OCI-M1 (cell line): ENCODE measurements at regions not wholly inside any gene's neighbourhood (a gene's known extent, or its start where the extent isn't known, plus 50 kb on each side); places are given as distances from the start of the nearest gene placed in this dataset.
A peak's percentile ranks its signal among the peaks of the same experiment; 100 is the strongest.

Experiments
- DNase-seq: peaks from one replicate; lab custom pipeline; 2025; lab: John Stamatoyannopoulos, UW

- DNase-seq = no peak
Measured at GRCh38 chr6:144834426-144835038, 549.4 kb downstream of the UTRN start.

GRCh38 chr6:144835322-144835973, 550.3 kb downstream of the UTRN start:
- DNase-seq = no peak

DNA sequence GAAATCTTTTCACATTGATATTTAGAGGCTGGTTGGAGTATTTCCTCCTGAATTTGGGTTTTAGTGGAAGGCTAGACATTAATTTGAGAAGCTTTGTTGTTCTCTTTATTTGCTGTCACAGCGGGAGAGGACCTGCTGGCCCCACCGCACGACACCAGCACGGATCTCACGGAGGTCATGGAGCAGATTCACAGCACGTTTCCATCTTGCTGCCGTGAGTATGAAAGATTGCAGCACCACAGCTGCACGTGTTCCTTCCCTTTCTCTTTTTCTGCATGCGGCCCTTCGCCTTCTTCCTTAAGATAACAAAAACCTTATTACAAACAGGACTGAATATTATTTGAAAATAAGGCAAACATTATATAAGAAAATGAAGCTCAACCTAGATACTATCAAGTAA, 555.5 kb downstream of the UTRN start:
- DNase-seq = no peak

DNA sequence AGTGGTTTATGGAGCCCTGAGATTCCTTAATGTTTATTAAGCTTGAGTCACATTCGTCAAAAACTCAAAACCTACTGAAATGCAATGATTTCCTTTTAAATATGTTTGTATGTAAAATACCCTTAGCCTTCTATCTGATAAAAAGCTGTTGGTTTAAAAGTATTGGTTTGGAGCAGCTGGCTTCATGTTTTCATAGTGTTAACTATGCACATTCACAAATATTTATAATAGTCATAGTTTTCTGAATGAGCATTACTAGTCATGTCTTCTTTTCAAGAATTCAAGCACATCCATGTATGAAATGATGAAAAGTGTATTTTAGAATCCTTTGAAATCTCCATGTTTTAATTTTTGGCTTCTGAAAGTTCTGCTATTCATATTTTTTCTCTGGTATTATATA, 558.6 kb downstream of the UTRN start:
- DNase-seq = no peak

DNA sequence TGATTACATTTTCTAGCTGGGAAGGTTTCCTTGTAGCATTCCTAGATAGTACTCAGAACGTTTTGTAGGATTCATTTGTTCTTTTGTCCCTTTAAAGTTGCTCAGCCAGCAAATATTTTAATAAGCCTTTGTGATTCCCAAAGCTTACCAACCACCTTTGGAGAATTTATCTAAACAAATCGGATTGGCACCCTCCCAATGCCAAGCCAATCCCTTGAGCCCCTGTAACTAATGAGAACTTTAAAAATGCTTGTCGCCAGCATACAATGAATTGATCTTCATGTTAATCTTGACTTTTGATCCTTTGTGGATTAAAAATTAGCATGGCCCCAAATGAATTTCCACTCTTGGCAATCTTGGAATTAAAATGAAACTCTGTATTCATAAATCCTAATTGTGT, 559.5 kb downstream of the UTRN start:
- DNase-seq = no peak

- DNase-seq = no peak
Measured at GRCh38 chr6:144845186-144845585, 560.1 kb downstream of the UTRN start.

DNA sequence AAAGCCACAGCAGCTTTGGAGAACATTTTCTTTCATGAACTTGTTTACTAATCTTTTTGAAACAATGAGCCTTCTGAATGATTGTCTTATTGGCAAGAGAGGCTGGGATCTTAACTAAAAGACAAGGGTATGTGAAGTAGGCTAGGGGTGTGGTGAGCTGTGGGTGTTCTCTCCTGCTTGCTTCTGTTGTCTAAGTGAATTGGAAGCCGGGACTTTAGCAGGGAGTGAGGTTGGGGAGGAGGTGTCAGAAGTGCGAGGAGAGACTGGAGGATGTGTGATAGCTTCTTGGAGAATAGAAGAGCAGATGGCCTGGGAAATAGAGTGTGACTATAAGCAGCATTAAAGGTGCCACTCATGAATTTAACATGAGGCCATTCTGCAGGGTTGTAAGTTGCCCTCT, 562.8 kb downstream of the UTRN start:
- DNase-seq = no peak

DNA sequence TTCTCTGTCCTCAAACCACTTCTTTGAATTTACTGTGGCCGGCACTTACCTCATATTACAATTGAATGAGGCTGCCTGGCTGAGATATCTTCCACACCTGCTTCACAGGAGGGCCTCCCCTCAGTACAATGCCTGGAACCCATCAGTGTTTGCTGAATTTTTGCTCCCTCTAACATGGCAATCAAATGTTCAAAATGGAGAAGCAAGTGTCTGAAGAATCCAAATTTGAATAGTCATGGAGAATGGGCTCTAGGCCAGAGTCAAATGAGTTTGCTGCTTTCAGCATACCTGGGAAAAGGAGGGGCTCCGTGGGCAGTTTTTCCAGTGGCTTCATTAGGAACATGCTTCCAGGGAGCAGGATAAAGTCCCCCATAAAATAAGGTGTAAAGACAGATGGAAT, 564.8 kb downstream of the UTRN start:
- no peak for DNase-seq

DNA sequence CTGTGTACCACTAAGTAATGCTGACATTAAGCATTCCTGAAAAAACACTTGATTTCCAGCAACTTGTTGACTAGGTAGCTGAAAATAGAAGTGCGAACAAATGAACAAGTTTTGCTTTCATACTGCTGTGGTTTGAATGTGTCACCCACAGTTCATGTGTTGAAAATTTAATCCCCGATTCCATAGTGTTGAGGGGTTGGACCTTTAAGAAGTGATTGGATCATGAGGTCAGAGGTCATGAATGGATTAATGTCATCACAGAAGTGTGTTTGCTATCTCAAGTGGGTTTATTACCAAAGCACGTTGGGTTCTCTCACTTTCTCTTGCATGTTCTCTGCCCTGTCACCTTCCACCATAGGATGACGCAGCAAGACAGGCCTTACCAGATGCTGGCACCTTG, 568.5 kb downstream of the UTRN start:
- no peak for DNase-seq

DNA sequence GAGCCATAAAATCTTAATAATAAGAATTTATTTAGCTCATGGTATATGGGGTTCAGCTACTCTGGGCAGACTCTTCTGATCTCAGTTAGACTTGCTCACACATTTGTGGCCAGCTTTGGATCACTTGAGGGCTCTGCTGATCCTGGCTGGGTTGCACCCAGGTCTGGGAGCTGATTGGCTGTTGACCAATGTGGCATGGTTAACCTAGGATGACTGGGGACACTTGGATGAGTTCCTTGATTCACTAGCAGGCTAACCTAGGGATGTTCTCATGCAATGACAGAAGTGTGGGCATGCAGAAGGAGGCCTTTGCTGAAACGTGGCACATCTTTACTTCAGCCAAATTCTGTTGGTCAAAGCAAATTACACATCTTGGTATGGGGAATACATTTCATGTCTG, 569.5 kb downstream of the UTRN start:
- no peak for DNase-seq

GRCh38 chr6:144855375-144855774, 570.2 kb downstream of the UTRN start:
- no peak for DNase-seq

DNA sequence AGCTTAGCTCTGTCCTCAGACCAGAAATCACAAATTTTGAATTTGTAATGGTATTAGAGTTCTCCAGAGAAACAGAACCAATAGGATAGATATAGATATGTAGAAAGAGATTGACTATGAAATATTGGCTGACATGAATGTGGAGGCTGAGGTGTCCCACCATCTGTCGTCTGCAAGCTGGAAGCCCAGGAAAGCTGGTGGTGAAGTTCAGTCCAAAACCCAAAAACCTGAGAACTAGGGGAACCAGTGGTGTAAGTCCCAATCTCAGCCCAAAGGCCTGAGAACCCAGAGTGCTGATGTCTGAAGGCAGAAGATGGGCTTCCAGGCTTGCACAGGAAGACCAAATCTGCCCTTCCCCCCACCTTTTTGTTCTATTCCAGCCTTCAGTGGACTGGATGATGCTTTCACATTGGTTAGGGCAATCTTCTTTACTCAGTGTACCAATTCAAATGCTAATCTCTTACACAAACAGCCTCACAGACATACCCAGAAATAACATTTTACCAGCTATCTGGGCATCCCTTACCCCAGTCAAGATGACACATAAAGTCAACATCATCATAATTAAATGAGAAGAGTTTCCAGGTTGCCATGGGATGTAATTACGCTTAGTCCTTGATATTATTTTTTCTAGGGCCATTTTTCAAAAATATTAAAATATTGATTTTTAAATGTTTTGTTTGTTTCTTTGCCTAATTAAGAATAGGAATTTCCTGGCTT, 570.8 kb downstream of the UTRN start:
- no peak for DNase-seq

GRCh38 chr6:144856622-144857021, 571.5 kb downstream of the UTRN start:
- DNase-seq = peak; percentile 53

GRCh38 chr6:144857086-144857485, 572.0 kb downstream of the UTRN start:
- no peak for DNase-seq

DNA sequence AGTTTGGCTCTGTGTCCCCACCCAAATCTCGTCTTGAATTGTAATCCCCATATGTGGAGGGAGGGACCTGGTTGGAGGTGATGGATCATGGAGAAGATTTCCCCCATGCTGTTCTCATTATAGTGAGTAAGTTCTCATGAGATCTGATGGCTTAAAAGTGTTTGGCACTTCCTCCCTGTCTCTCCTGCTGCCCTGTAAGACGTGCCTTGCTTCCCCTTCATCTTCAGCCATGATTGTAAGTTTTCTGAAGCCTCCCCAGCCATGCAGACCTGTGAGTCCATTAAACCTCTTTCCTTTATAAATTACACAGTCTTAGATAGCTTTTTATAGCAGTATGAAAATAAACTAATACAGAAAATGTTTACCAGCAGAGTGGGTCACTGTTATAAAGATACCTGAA, 577.6 kb downstream of the UTRN start:
- DNase-seq = no peak

DNA sequence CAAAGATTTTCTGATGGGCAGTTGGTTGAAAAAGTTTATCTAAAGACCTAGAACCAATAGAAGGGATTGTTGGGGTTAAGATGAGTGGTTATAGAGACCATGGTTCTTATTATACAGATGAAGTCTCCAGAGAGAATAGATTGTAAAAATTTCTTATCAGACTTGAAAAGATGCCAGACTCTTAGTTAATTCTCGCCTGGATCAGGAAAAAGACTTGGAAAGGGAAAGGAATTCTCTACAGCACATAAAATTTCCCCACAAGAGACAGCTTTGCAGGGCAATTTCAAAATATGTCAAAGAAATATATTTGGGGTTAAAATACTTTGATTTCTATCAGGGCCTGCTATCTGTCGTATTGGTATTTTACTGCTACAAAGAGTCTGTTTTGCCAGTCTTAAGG, 582.6 kb downstream of the UTRN start:
- DNase-seq = no peak

GRCh38 chr6:144870782-144871181, 585.6 kb downstream of the UTRN start:
- DNase-seq = no peak

GRCh38 chr6:144873623-144874378, 588.7 kb downstream of the UTRN start:
- peak; percentile 39 for DNase-seq

DNA sequence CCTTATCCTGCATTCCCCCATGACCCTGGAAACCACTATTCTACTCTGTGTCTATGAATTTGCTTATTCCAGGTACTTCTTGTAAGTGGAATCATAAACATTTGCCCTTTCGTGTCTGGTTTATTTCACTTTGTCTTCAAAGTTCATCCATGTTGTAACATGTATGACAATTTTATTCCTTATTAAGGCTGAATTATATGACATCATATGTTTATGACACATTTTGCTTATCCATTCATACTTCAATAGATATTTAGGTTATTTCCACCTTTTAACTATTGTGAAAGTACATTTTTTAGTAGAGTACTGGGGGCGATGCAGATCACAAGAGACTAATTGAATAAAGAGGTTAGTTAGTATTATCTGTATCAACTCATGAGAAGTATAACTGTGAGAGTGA, 591.6 kb downstream of the UTRN start:
- DNase-seq = no peak

DNA sequence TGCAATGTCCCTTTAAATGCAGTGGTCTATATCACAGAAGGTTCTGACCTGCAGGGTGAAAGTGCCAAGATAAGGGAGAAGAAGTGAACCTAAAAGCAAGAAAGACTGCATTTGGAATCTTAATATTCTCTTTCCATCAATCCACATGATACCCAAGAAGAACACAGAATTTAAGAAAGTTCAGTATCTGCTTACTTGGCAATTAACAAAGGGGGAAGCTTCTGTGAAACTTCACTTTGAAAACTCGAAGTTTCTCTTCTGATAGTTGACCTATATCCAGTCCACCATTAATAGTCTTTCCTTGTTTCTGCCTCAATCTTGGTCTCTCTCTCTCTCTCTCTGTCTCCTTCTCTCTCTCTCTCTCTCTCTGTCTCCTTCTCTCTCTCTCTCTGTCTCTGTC, 592.0 kb downstream of the UTRN start:
- DNase-seq = no peak

DNA sequence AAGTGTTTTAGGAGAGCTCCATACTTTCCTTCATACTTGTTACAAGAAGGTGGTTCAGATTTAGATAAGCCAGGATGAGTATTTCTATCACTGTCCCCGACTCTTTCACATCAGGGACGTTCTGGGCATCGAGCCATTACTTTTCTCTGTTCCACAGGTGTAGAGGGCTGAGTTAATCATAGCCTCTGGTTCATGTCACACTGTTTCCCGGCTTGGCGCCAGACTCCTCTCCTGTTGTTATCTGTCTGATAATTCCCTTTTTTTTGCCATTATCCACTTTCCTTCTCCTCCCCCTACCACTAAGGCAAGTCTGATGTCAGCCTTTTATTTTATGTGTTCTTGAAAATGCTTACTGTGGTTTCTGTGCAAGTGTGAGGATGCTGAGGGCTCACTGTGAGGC, 593.4 kb downstream of the UTRN start:
- DNase-seq = no peak

GRCh38 chr6:144879436-144879835, 594.3 kb downstream of the UTRN start:
- no peak for DNase-seq

- DNase-seq = no peak
Measured at GRCh38 chr6:144882425-144882824, 597.3 kb downstream of the UTRN start.
